Panc1 (cell line): ENCODE measurements at regions not wholly inside any gene's neighbourhood (a gene's known extent, or its start where the extent isn't known, plus 50 kb on each side); places are given as distances from the start of the nearest gene placed in this dataset.

ENCODE experiments used
- ATAC-seq: fragments of 200-7000 bp; cut with Tn5 transposase; 2 replicates; pipeline ENCODE4 v1.9.1; 2020; ENCODE audit warnings: mild to moderate bottlenecking, moderate library complexity
- BruUV-seq: library from RNA; stranded (reverse); fragments of 400-500 nt; replicated peaks from 2 replicates; lab custom pipeline; 2021; lab: Mats Ljungman, UMichigan
- CTCF ChIA-PET: fragments of 300-600 bp; sonication (Branson Sonifier 250); formaldehyde crosslinking; loops from one replicate; lab custom pipeline; 2022; ENCODE audit warnings: antibody characterized with exemption; lab: Charles Lee
- POLR2A ChIA-PET: fragments of 300-600 bp; sonication (Branson Sonifier 250); formaldehyde crosslinking; loops from one replicate; lab custom pipeline; 2022; ENCODE audit warnings: antibody characterized with exemption; lab: Charles Lee
- DNase-seq: peaks from one replicate; pipeline ENCODE4 v3.0.0-alpha.2; 2010; ENCODE audit warnings: low read depth, low spot score
- H3K27ac ChIP-seq: 2 replicates; pipeline ENCODE4 v1.5.1; 2011; ENCODE audit warnings: mild to moderate bottlenecking, low read length, inconsistent platforms
- H3K27me3 ChIP-seq: fragments of 200-500 bp; sonication (Bioruptor generic); 2 replicates; pipeline ENCODE4 v1.6.0; 2014; ENCODE audit warnings: low read length, inconsistent platforms; ENCODE audit not compliant: control insufficient read depth, insufficient read depth
- H3K36me3 ChIP-seq: fragments of 200-500 bp; sonication (Bioruptor generic); 2 replicates; pipeline ENCODE4 v1.5.1; 2014; ENCODE audit warnings: inconsistent platforms, mild to moderate bottlenecking, low read length, moderate library complexity; ENCODE audit not compliant: control insufficient read depth, insufficient read depth
- H3K4me1 ChIP-seq: 2 replicates; pipeline ENCODE4 v1.5.1; 2011; ENCODE audit warnings: inconsistent platforms, mild to moderate bottlenecking, low read length, moderate library complexity; ENCODE audit not compliant: control insufficient read depth, insufficient read depth
- H3K4me3 ChIP-seq, 2 experiments: 2 replicates each; pipeline ENCODE4 v1.5.1; 2011 to 2012; ENCODE audit warnings: low read depth in 2 of 2, low read length in 2 of 2, mild to moderate bottlenecking in 2 of 2, inconsistent platforms in 1 of 2, moderate library complexity in 1 of 2
- H3K9me3 ChIP-seq: fragments of 200-500 bp; sonication (Bioruptor generic); 2 replicates; pipeline ENCODE4 v1.5.1; 2014; ENCODE audit warnings: low read depth, mild to moderate bottlenecking, inconsistent platforms, low read length, moderate library complexity; ENCODE audit not compliant: control insufficient read depth, insufficient read depth
- POLR2AphosphoS5 ChIP-seq: IDR thresholded peaks from 2 replicates; pipeline ENCODE4 v1.6.1; 2012; ENCODE audit warnings: mild to moderate bottlenecking, low read depth, low read length, moderate library complexity
- REST ChIP-seq, 2 experiments: IDR thresholded peaks; 2 replicates each; pipeline ENCODE4 v1.6.1; 2011 to 2012; ENCODE audit warnings: low read depth in 2 of 2, control low read depth in 1 of 2, low read length in 1 of 2, mild to moderate bottlenecking in 1 of 2, moderate library complexity in 1 of 2; ENCODE audit not compliant: insufficient read depth in 1 of 2
- SIN3A ChIP-seq: IDR thresholded peaks from 2 replicates; pipeline ENCODE4 v1.6.1; 2012; ENCODE audit warnings: low read depth, mild to moderate bottlenecking, low read length, moderate library complexity, borderline replicate concordance; ENCODE audit not compliant: insufficient read depth
- TCF7L2 ChIP-seq: IDR thresholded peaks from 2 replicates; pipeline ENCODE4 v1.6.1; 2011; ENCODE audit warnings: mild to moderate bottlenecking, low read depth, low read length, inconsistent platforms
- in situ Hi-C: cut with HindIII; loops from 2 replicates; pipeline ENCODE4 v1.10.0; 2016; ENCODE audit warnings: low sequenced_read_pairs, low pct_unique_long_range_greater_than_20kb
- intact Hi-C: fragments of 100-400 bp; cut with micrococcal nuclease; formaldehyde crosslinking; loops from one replicate; pipeline ENCODE4 v1.10.0; 2022; ENCODE audit not compliant: unreplicated experiment
- TF ChIP-seq, protein P1 (sequence below): fragments of 450-650 bp; IDR thresholded peaks from 2 replicates; pipeline ENCODE4 v1.5.1; 2017; ENCODE audit warnings: mild to moderate bottlenecking

GRCh38 chr6:86153521-86153920, 510.8 kb upstream of the SYNCRIP start:
- DNase-seq (no peak), ATAC-seq (no peak)
- Histone ChIP-seq H3K9me3 (no peaks in the 10 kb centered on the region), H3K27ac (no peak overlapping the region), H3K27me3 (no peaks in the 10 kb centered on the region), H3K36me3 (no peaks in the 10 kb centered on the region), H3K4me1 (no peaks in the 10 kb centered on the region), H3K4me3 (no peak overlapping the region)
- BruUV-seq: no TSS peak
- intact Hi-C loops (no loop called here), in situ Hi-C loops (no loop called here)
- TF ChIP-seq TCF7L2 (no peak), REST (IDR thresholded peaks at IDR 0.05; ENCODE audit: insufficient read depth in 1 of 2, low read depth in 2 of 2, low read length in 1 of 2) (no peak), POLR2AphosphoS5 (no peak), SIN3A (no peak)
- TF ChIP-seq, protein P1, sequence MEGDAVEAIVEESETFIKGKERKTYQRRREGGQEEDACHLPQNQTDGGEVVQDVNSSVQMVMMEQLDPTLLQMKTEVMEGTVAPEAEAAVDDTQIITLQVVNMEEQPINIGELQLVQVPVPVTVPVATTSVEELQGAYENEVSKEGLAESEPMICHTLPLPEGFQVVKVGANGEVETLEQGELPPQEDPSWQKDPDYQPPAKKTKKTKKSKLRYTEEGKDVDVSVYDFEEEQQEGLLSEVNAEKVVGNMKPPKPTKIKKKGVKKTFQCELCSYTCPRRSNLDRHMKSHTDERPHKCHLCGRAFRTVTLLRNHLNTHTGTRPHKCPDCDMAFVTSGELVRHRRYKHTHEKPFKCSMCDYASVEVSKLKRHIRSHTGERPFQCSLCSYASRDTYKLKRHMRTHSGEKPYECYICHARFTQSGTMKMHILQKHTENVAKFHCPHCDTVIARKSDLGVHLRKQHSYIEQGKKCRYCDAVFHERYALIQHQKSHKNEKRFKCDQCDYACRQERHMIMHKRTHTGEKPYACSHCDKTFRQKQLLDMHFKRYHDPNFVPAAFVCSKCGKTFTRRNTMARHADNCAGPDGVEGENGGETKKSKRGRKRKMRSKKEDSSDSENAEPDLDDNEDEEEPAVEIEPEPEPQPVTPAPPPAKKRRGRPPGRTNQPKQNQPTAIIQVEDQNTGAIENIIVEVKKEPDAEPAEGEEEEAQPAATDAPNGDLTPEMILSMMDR: no peak
- POLR2A ChIA-PET: no interaction called here
- CTCF ChIA-PET: no interaction called here

DNA sequence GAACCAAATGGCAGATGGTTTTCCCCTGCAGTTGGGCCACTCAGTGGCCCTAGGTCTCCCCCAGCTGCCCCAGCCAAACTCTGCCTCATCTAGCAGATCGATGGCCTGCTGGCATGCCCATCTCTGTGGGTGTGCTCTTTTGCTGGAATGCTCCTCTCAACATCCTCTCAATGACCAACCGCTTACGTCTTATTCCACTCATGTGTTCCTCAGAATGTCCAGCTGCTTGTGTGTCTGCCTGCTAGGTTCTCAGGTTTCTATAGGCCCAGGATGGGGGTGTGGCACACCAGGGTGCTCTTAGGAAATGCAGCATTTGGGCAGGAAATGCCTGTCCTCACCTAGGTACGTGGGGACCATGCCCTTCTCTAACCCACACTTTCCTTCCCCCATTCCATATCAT, 509.9 kb upstream of the SYNCRIP start:
- intact Hi-C loops (no loop called here), in situ Hi-C loops (no loop called here)
- no TSS peak for BruUV-seq
- ChIA-PET POLR2A (no interaction called here), CTCF (no interaction called here)
- no peak overlapping the region for H3K27ac ChIP-seq
- TF ChIP-seq POLR2AphosphoS5: no peak
- no peak for TF ChIP-seq REST (IDR thresholded peaks at IDR 0.05; ENCODE audit: insufficient read depth in 1 of 2, low read depth in 2 of 2, low read length in 1 of 2)
- TF ChIP-seq TCF7L2: no peak
- no peak for TF ChIP-seq SIN3A
- TF ChIP-seq, protein P1: no peak
- no peaks in the 10 kb centered on the region for H3K36me3 ChIP-seq
- ATAC-seq (no peak), DNase-seq (no peak)
- no peaks in the 10 kb centered on the region for H3K9me3 ChIP-seq
- no peaks in the 10 kb centered on the region for H3K4me1 ChIP-seq
- H3K27me3 ChIP-seq: no peaks in the 10 kb centered on the region
- no peak overlapping the region for H3K4me3 ChIP-seq
